ENCODE measurements at regions not wholly inside any gene's neighbourhood (a gene's known extent, or its start where the extent isn't known, plus 50 kb on each side); places are given as distances from the start of the nearest gene placed in this dataset.
"Not testable (repeated sequence)": the region's sequence is repeated elsewhere in the genome, so short reads cannot be mapped to it uniquely, and the experiment has no call there.

GRCh38 chr7:26065652-26066051 is 86.3 kb upstream of the NFE2L3 start:
- no peak for DNase-seq

- no peak for DNase-seq
These were observed 85.3 kb upstream of the NFE2L3 start for GRCh38 chr7:26066736-26067135.

- no peak for DNase-seq
These were observed 81.7 kb upstream of the NFE2L3 start for GRCh38 chr7:26070290-26070689.

GRCh38 chr7:26071622-26072456 is 80.2 kb upstream of the NFE2L3 start:
- DNase-seq: no peak

- no peak for DNase-seq
These were observed 79.0 kb upstream of the NFE2L3 start for GRCh38 chr7:26073041-26073440.

- DNase-seq: no peak
These were observed 77.1 kb upstream of the NFE2L3 start for GRCh38 chr7:26074919-26075318.

- DNase-seq: no peak
These were observed 75.3 kb upstream of the NFE2L3 start for GRCh38 chr7:26076691-26077090.

GRCh38 chr7:26078437-26079336 is 73.3 kb upstream of the NFE2L3 start:
- DNase-seq: peak; percentile 85 to 92

- no peak for DNase-seq
These were observed 70.4 kb upstream of the NFE2L3 start for GRCh38 chr7:26081638-26082037.

- no peak for DNase-seq
These were observed 68.9 kb upstream of the NFE2L3 start for GRCh38 chr7:26083113-26083512.

GRCh38 chr7:26084418-26084817 is 67.6 kb upstream of the NFE2L3 start:
- no peak for DNase-seq

- no peak for DNase-seq
These were observed 66.2 kb upstream of the NFE2L3 start for GRCh38 chr7:26085771-26086170.

- DNase-seq: no peak
These were observed 64.5 kb upstream of the NFE2L3 start for GRCh38 chr7:26087321-26088091.

GRCh38 chr7:26089469-26089868 is 62.5 kb upstream of the NFE2L3 start:
- DNase-seq: not testable (repeated sequence)

GRCh38 chr7:26090927-26091519 is 61.0 kb upstream of the NFE2L3 start:
- peak; percentile 70 to 81 for DNase-seq

- peak in 1 of 2 experiments; percentile 14 for DNase-seq
These were observed 60.1 kb upstream of the NFE2L3 start for GRCh38 chr7:26091933-26092332.

- DNase-seq: no peak
These were observed 59.0 kb upstream of the NFE2L3 start for GRCh38 chr7:26093023-26093422.

GRCh38 chr7:26096136-26096535 is 55.9 kb upstream of the NFE2L3 start:
- no peak for DNase-seq

- DNase-seq: no peak
These were observed 53.9 kb upstream of the NFE2L3 start for GRCh38 chr7:26097837-26098668.

GRCh38 chr7:26099236-26099635 is 52.8 kb upstream of the NFE2L3 start:
- no peak for DNase-seq

Data from NCI-H2081 (cell line).